Colonic mucosa (tissue), 4 donors: ENCODE measurements at regions not wholly inside any gene's neighbourhood (a gene's known extent, or its start where the extent isn't known, plus 50 kb on each side); places are given as distances from the start of the nearest gene placed in this dataset.

Source experiments
- DNase-seq: peaks from one replicate; pipeline ENCODE4 v3.0.0-alpha.2; 2020
- H3K27ac ChIP-seq: fragments of 200-600 bp; one replicate; pipeline ENCODE4 v1.8.0; 2021
- H3K27me3 ChIP-seq: fragments of 200-600 bp; one replicate; pipeline ENCODE4 v1.8.0; 2021
- H3K36me3 ChIP-seq: fragments of 200-600 bp; one replicate; pipeline ENCODE4 v1.8.0; 2021
- H3K4me1 ChIP-seq: fragments of 200-600 bp; one replicate; pipeline ENCODE4 v1.8.0; 2021; ENCODE audit warnings: mild to moderate bottlenecking
- H3K4me3 ChIP-seq: fragments of 200-600 bp; one replicate; pipeline ENCODE4 v1.8.0; 2021
- H3K9ac ChIP-seq, 2 donors: one replicate each; pipeline ENCODE4 v1.7.0; 2013; ENCODE audit warnings: control low read depth in 2 of 2, low read depth in 2 of 2, low read length in 2 of 2
- H3K9me3 ChIP-seq: fragments of 200-600 bp; one replicate; pipeline ENCODE4 v1.8.0; 2021
- CTCF ChIP-seq: fragments of 200-600 bp; IDR thresholded peaks from one replicate; pipeline ENCODE4 v1.8.0; 2022; ENCODE audit warnings: antibody characterized with exemption, mild to moderate bottlenecking
- intact Hi-C: fragments of 100-400 bp; cut with DNase I; formaldehyde crosslinking; loops from one replicate; pipeline ENCODE4 v1.14.1; 2022
- donor health status: healthy.
- donor health status: DM: no; HTN: no; CAD: no.
- donor health status: DM: no; HTN: no; CAD: no.

- Histone ChIP-seq H3K9me3 (no peaks in the 10 kb centered on the region), H3K4me3 (no peak overlapping the region), H3K9ac (no peak overlapping the region), H3K4me1 (no peaks in the 10 kb centered on the region), H3K27ac (no peak overlapping the region), H3K36me3 (no peaks in the 10 kb centered on the region), H3K27me3 (no peaks in the 10 kb centered on the region)
- TF ChIP-seq CTCF: no peak
- intact Hi-C loops: no loop called here
- no peak for DNase-seq
Observed at GRCh38 chr2:238502088-238502810, 75.5 kb downstream of the ASB1 start.

- H3K9me3 ChIP-seq: no peaks in the 10 kb centered on the region
- DNase-seq: no peak
- no peaks in the 10 kb centered on the region for H3K27me3 ChIP-seq
- intact Hi-C loops: no loop called here
- H3K4me3 ChIP-seq: no peak overlapping the region
- no peaks in the 10 kb centered on the region for H3K4me1 ChIP-seq
- H3K9ac ChIP-seq: no peak overlapping the region
- no peak overlapping the region for H3K27ac ChIP-seq
- TF ChIP-seq CTCF: no peak
- no peaks in the 10 kb centered on the region for H3K36me3 ChIP-seq
Observed at GRCh38 chr2:238502956-238503791, 76.4 kb downstream of the ASB1 start.

GRCh38 chr2:238504181-238504931 is 77.6 kb downstream of the ASB1 start:
- Histone ChIP-seq H3K27me3 (no peaks in the 10 kb centered on the region), H3K36me3 (no peaks in the 10 kb centered on the region), H3K9ac (no peak overlapping the region), H3K9me3 (no peaks in the 10 kb centered on the region), H3K4me3 (no peak overlapping the region), H3K27ac (no peak overlapping the region), H3K4me1 (no peaks in the 10 kb centered on the region)
- TF ChIP-seq CTCF: no peak
- no peak for DNase-seq
- intact Hi-C loops: no loop called here

- H3K9me3 ChIP-seq: no peaks in the 10 kb centered on the region
- no peak overlapping the region for H3K4me3 ChIP-seq
- H3K4me1 ChIP-seq: no peaks in the 10 kb centered on the region
- H3K27me3 ChIP-seq: no peaks in the 10 kb centered on the region
- no peak for DNase-seq
- H3K36me3 ChIP-seq: no peaks in the 10 kb centered on the region
- H3K9ac ChIP-seq: no peak overlapping the region
- intact Hi-C loops: no loop called here
- no peak overlapping the region for H3K27ac ChIP-seq
- no peak for TF ChIP-seq CTCF
Observed at GRCh38 chr2:238505119-238505891, 78.6 kb downstream of the ASB1 start.

- TF ChIP-seq CTCF: no peak
- no peak overlapping the region for H3K4me3 ChIP-seq
- DNase-seq: no peak
- H3K9ac ChIP-seq: no peak overlapping the region
- no peaks in the 10 kb centered on the region for H3K27me3 ChIP-seq
- H3K9me3 ChIP-seq: no peaks in the 10 kb centered on the region
- intact Hi-C loops: no loop called here
- H3K27ac ChIP-seq: no peak overlapping the region
- H3K4me1 ChIP-seq: no peaks in the 10 kb centered on the region
- H3K36me3 ChIP-seq: no peaks in the 10 kb centered on the region
Observed at GRCh38 chr2:238505892-238506280, 79.2 kb downstream of the ASB1 start.
